GM20431 (cell line): ENCODE measurements at regions not wholly inside any gene's neighbourhood (a gene's known extent, or its start where the extent isn't known, plus 50 kb on each side); places are given as distances from the start of the nearest gene placed in this dataset.

Experiments
- in situ Hi-C: fragments of 300-500 bp; cut with MseI, MboI; formaldehyde crosslinking; loops from one replicate; pipeline ENCODE4 v1.15.0; 2020; ENCODE audit warnings: low sequenced_read_pairs; ENCODE audit not compliant: unreplicated experiment

DNA sequence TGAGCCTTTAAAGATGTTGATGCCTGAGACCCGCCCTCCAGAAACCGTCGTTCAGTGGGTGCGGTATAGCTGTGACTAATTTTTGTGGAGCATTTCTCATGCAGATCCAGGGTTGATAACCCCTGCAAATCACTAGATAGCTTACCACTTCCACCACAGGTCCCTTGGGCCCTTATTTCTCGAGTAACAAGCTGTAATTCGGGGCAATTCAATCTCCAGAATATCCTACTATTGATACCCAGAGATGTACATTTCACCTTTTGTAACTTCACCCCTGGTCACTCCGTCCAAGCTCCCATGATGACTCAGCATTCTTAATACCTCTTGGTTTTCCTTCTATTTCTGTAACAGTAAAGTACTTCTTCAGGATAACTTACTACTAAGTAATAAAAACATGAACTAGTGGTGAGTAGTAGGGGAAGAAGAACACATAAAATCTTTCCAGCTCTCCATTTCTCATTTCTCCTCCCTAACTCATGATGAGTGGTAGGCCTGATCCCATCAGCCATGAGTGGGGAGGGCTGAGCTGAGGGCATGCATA lies 71.9 kb upstream of the UBL3 start:
- in situ Hi-C loops = no loop called here

DNA sequence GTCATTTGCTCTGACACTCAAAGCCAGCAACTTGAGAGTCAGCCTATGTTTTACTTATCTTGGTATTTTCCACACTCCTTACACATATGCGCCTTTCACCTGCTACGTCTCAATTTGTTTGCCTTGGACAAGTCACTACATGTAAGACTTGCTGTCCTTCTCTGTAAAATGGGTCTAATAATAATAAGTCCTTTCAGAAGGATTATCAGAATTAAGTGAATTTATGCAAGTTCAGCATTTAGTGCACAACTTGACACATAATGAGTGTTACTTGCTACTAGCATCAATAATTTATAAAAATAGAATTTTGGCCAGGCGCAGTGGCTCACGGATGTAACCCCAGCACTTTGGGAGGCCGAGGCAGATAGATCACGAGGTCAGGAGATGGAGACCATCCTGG lies 71.1 kb upstream of the UBL3 start:
- in situ Hi-C loops = no loop called here

DNA sequence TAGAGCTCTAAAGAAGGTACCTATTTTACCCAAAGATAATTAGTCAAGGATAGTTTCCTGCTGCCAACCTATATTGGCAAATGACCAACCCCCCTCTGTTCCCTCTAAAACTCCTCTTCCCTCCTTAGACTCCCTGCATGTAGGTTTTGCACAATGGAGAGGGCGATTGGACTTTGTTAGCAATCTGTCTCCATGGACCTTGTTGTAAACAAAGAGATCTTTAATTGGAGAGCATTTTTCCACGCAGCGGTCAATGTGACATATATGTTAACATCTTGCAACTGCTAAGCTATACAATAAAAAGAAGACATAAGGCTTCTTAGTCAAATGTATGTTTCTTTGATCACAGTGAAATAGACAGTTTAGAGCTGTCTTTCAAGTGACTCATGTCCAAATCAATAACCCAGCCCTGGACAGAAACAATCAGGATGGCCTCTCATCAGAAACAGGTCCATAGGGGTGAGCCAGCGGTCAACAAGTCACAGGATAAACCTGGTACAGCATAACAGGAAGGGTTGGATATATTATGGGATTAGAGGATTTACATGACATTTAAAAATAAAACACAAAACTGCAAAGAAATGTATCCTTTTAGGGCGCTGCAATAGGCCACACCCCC lies 69.7 kb upstream of the UBL3 start:
- in situ Hi-C loops = no loop called here

DNA sequence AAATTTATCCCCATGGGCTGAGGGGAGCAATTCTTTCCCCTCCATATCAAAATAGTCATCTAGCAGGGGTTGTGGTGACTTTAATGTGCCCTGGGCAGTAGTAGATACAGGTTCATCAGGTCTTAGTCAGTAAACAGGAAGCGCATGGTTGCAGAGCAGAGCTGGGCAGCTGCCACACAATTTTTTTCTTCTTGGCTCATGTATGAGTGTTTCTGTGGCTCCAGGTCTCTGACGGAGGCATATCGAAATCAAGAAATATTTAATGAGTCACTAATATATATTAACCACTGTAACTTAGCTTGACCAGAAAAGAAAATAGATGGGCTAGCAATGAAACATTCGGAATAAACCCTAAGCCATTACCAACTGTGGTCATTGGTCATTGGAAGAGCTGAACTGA lies 68.4 kb upstream of the UBL3 start:
- in situ Hi-C loops = no loop called here

DNA sequence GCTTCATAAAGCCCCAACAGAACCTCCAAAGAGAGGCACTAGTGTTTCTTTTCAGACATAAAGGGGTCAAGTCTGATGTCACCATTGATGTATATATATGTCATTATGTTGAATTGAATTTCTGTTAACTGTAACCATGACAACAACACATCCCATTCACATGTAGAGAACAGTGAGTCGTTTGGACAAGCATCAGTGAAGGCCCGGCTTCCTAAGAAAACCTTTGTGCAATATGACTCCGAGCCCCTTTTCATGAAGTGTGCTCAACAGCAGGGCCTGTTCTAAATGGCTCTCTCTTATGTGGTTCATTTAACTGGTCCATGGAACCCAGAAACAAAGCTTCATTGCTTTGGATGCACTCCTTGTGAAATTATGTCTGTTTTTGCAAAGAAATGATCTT lies 67.2 kb upstream of the UBL3 start:
- in situ Hi-C loops = no loop called here

DNA sequence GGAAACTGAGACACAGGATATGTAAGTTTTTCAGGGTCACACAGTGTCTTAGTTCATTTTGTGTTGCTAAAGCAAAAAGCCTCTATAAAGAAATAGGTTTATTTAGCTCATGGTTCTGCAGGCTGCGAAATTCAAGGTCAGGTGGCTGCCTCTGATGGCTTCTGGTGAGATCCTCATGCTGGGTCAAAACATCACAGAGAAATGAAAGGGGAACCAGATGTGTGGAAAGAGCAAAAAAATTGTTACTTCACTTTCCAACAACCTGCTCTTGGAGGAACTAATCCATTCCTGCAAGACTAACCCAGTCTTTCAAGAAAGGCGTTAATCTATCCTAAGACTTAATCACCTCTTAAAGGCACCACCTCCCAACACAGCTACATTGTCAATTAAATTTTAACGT lies 64.2 kb upstream of the UBL3 start:
- in situ Hi-C loops = no loop called here

DNA sequence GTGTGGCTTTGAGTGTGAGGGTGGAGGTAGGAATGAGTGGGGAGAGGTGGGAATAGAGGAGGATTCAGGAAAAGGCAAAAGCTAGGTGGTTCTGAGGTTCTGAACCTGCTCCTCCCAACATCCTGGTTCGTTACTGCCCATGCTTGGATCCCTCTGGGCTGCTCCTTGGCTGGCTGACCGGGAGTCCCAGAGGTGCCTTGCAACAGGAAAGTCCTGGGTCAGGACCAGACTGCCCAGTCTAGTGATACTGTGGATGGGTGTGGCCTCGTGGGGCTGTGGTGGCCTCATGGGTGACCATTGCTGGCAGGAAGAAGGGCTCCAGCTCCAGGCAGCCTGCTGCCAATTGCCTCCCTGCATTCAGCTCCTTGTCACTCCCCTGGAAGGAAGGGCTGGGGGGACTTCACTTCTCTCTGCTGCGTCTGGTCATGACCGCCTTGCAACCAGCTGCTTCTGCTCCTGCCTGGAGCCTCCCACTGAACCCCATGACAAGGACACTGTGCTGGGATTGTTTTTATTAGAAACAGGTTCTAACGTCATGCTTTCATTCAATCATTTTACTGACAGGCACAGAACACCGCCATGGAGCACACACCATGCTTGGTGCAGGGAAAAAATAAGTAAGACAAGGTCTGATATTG lies 61.5 kb upstream of the UBL3 start:
- in situ Hi-C loops = no loop called here

DNA sequence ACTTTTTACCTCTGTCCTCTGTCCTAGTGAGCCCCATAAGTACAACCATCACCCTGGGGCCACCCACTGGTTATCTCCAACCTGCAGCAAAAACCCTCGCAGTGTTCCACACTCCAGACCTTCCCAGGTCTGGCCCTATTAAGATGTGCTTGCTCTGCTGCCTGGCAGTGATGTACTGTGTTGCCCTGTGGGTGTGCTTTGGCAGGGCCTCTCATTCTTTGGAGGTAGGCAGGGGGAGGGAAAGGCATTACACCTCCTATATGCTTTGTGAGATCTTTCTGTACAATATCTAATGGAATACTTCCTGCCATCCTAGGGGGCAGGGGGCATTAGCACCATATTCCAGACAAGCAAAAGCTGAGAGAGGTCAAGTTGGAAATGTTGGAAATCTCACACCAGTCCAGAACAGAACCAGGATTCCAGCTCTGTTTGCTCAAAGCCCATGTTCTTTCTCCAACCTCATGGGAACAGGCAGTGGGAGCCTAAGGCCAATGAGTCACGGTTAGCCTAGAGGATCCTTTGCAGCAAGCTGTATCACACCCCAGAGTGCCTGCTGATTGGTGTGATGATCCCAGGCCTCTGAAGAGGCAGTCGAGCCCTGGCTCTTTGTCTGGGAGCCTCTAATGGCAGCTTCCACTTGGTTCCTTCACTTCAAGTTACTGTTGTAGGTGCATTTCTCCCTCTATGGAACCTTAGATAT lies 59.7 kb upstream of the UBL3 start:
- in situ Hi-C loops = no loop called here

DNA sequence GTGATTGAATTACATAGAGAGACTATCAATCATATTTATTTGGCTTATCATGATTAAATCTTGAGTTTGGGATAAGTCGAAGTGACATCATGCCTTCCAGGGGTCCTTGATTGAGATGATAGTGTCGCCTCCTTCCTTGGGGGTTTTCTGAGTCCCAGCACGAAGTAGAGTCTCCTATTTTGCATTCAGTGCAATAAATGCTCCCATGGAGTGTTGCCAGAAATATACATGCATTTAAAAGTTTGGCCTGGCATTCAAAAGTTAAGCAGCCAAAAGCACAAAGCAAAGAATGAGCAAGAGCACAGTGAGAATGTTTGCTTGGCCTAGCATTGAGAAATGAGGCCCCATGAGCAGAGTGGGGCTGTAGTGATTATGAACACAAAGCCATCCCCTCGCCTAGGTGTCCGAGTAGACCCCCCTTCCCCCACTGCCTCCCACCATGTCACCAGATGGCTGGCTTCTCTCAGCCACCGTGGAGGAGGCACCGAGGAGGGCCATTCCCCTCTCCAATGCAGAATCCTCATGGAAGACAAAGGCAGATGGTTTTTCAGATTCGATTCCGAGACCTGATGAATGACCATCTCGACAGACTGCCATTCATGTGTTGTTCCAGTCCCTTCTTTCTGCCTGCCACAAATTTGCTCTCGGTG lies 58.8 kb upstream of the UBL3 start:
- in situ Hi-C loops = no loop called here

DNA sequence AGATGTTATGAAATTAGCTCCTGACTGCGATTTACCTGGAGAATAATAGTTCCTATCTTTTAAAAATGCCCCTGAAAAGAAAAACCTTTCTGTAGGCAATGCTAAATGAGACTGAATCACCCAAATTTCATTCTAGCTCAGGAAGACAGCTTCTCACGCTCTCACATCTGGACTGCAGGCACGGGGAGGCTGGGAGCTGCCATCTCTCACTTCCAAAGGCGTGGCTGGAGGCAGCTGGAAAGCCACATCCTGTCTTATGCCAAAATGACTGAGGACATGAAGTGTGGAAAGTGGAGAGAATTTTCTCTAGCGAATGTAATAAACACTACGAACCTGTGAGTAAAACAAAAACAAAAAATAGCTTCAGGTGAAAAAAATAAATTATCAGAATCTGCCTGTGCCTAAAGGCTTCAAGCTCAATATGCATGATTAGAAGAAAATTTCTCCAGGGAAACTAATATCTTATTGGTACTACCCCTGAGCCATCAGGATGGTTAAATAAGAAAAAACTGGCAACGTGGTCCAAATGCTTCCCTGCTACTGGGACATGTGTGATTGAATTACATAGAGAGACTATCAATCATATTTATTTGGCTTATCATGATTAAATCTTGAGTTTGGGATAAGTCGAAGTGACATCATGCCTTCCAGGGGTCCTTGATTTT lies 58.1 kb upstream of the UBL3 start:
- in situ Hi-C loops = no loop called here

DNA sequence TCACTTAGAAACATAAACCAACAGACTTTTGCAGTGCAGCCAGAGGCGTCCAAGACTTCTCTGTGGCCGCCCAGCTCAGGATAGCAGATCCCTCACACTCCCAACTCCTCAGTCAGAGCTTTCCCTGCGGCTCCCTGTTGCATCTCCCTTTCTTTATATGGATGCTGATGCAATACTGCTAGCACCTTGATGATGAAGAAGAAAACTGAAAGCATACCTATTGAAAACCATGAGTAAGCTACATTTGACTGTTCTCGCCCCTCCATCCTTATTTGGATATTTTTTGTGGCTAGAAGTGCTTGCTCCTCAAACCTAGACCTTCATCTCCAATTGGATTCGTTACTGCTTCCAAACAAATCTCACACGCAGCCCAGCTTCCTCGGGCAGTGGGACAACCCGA lies 57.3 kb upstream of the UBL3 start:
- in situ Hi-C loops = no loop called here

DNA sequence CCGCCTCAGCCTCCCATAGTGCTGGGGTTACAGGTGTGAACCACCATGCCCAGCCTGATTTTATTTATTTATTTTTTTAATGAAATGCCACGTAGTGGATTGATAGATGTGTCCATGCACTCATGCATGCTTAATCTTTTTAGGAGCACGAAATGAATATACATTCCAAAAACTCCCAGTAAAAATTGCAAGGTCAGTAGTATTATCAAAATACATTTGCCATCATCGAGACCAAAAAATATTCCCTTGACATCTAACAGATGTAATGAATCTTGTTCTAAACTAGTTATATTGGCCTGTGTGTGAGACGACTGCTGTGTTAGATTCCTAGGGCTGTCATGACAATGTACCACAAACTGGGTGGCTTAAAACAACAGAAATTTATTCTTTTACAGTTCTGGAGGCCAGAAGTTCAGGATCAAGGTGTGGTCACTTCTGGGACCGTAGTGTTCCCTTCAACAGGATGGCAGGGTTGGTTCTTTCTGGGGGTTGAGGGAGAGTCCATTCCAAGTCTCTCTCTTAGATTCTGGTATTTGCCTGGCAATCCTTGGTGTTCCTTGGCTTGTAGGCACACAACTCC lies 56.1 kb upstream of the UBL3 start:
- in situ Hi-C loops = no loop called here

DNA sequence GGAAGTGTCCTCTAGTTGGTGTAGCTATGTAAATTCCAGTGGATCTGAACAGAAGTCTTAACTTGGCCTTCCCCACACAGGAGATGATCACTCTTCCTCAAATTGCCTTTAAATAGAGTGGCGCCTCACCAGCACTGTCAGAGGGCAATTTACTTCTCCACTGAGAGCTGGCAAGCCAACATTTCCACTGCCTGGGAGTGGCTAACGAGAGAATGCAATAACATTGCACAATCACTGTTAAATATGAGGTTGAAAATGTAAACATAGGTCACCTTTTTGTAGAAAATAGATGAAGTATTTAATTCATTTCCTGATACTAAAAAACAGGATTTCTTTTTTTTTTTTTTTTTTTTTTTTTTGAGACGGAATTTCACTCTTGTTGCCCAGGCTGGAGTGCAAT lies 55.4 kb upstream of the UBL3 start:
- in situ Hi-C loops = no loop called here

DNA sequence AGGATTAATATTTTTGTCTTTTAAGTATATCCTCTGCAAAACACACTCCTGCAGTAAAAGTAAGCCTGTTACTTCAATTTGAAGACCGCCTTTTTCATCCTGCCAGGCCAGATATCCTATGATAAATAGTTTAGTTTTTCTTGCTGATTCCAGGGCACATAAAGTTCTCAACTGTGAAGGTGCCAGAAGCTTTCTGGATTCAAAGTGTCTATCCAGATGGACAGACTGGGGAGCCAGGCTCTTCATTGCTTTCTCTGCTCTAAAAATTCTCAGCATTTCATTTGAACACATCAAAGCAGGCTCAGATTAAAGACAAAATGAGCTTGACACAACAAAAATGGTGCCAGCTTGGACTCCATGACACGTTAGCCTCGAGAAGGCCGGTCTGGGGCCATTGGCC lies 53.6 kb upstream of the UBL3 start:
- in situ Hi-C loops = no loop called here

DNA sequence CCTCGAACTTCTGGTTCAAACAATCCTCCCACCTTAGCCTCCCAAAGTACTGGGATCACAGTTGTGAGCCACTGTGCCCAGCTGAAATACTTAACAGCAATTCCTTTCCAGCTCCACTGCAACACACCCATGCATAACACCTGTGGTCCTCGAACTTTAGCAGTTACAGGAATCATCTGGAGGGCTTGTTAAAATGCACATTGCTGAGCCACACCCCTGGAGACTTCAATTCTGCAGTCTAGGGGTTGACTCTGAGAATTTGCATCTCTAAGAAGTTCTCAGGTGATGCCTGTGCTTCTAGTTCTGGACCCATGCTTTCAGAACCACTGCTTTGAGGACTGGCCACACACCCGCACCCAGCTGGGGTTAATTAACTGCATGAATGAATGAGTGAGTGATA lies 53.1 kb upstream of the UBL3 start:
- in situ Hi-C loops = no loop called here

DNA sequence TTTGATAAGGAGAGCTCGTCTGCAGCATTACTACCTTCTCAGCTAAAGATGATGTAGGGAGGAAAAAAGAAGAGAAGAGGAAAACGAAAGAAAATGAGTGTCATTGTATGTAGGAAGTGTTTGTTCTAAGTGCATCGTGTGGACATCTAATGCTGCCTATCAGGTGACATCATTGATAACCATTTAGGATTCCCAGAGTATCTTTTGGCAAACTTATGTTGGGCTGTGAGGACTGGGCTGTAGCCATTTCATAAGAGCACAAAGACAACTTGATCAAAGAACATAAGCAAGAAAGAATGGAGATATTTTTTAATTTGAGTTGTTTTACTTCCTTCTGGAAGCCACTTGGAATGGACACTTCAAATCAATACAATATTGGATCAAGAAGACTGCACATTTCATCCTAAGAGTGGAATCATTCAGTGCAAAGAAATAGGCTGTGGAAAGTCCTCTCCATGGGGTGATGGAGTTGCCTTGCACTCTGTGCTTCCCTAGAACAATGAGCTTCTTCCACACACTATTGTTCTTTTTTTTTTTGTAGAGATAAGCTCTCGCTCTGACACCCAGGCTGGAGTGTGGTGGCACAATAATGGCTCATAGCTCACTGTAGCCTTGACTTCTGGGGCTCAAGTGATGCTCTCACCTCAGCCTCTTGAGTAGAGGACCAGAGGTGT lies 52.4 kb upstream of the UBL3 start:
- in situ Hi-C loops = no loop called here

DNA sequence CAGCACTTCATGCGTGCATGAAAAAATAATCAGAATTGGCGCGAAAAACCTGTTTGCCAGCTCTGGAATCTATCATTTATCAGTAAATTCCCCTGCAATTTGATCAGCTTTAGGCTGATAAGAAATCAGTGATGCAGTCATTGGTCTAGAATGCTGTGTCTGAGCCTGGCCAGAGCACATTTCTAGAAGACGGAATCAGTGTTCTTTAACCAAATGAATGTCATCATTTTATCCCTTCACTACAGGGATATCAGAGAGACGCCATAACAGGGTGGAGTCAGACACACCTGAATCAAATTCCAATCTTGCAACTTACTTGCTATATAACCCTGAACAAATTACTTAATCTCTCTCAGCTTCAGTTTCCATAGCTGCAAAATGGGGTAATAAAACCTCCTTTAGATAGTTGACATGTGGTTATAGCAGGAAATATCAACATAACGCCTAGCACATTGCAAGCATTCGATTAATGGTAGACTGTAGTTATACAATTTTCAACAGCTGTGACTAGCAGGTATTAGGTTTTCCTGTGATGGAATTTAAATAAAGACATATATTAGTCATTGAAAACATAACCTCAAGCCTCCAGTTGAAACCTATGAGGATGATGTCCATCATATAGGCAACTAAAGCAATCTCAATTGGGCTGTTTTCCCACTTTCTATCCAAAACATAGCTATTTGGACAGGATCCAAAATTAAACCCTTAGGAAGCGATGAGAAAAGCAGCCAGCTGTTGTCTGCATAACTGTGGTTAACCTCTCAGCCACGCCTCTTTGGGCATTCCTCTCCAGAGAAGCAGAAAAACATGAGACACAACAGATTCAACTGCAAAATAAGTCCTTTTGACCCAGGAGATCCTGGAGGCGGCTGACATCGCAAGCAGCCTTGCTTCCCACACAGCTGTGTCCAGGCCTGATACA lies 51.6 kb upstream of the UBL3 start:
- in situ Hi-C loops = no loop called here
